Fibroblast of lung (primary cell): ENCODE measurements at regions not wholly inside any gene's neighbourhood (a gene's known extent, or its start where the extent isn't known, plus 50 kb on each side); places are given as distances from the start of the nearest gene placed in this dataset.

ENCODE experiments used
- CTCF ChIP-seq, 2 donors: IDR thresholded peaks in 1 of 2; conservative IDR thresholded peaks in 1 of 2; 1 replicate in 1 of 2; 2 replicates in 1 of 2; pipeline ENCODE4 v1.5.1; 2011 to 2012; ENCODE audit warnings: low read length in 2 of 2, control low read depth in 1 of 2, inconsistent platforms in 1 of 2, low read depth in 1 of 2, mild to moderate bottlenecking in 1 of 2
- EZH2 ChIP-seq: IDR thresholded peaks from 2 replicates; pipeline ENCODE4 v1.5.1; 2012; ENCODE audit warnings: low read length, control low read depth, mild to moderate bottlenecking; ENCODE audit errors: missing control alignments

- TF ChIP-seq CTCF (conservative IDR thresholded peaks at IDR 0.05 in 1 of 2, IDR thresholded peaks at IDR 0.05 in 1 of 2; ENCODE audit: low read depth in 1 of 2, low read length in 2 of 2) (no peak), EZH2 (no peak)
These were observed 90.0 kb upstream of the ERBB4 start for GRCh38 chr2:212628586-212628985.
